ENCODE measurements at regions not wholly inside any gene's neighbourhood (a gene's known extent, or its start where the extent isn't known, plus 50 kb on each side); places are given as distances from the start of the nearest gene placed in this dataset.

- Histone ChIP-seq H3K4me1 (no peaks in the 10 kb centered on the region), H3K9me3 (no peaks in the 10 kb centered on the region), H3K4me3 (ENCODE audit: low read depth, low read length) (no peak overlapping the region), H3K27me3 (replicated peaks; ENCODE audit: control insufficient read depth, insufficient read depth, low read length) (no peaks in the 10 kb centered on the region), H3K36me3 (ENCODE audit: control insufficient read depth, insufficient read depth, low read length) (no peaks in the 10 kb centered on the region)
- H3K27me3 Mint-ChIP-seq (ENCODE audit: insufficient read depth, unreplicated experiment): no peaks in the 10 kb centered on the region
- H3K36me3 Mint-ChIP-seq (ENCODE audit: insufficient read depth, unreplicated experiment): no peaks in the 10 kb centered on the region
- CTCF ChIA-PET: no interaction called here
- no peak for DNase-seq
- intact Hi-C loops (cut with micrococcal nuclease; ENCODE audit: unreplicated experiment): no loop called here
- no peak for TF ChIP-seq CTCF (IDR thresholded peaks at IDR 0.05; ENCODE audit: insufficient read depth in 1 of 2, low read depth in 1 of 2, low read length in 1 of 2, severe bottlenecking in 1 of 2, unreplicated experiment in 1 of 2)
- no peak overlapping the region for H3K4me3 Mint-ChIP-seq (ENCODE audit: unreplicated experiment)
- H3K27ac Mint-ChIP-seq (ENCODE audit: unreplicated experiment): no peak overlapping the region
- no TSS peak for BruUV-seq (replicated peaks)
- H3K9me3 Mint-ChIP-seq (ENCODE audit: unreplicated experiment): no peaks in the 10 kb centered on the region
- POLR2A ChIA-PET: no interaction called here
- no peaks in the 10 kb centered on the region for H3K4me1 Mint-ChIP-seq (ENCODE audit: low read depth, unreplicated experiment)
These were observed 65.5 kb upstream of the SOX6 start for GRCh38 chr11:16421826-16422225.

GRCh38 chr11:16418428-16419097 is 62.2 kb upstream of the SOX6 start:
- Mint-ChIP-seq H3K4me1 (ENCODE audit: low read depth, unreplicated experiment) (no peaks in the 10 kb centered on the region), H3K36me3 (ENCODE audit: insufficient read depth, unreplicated experiment) (no peaks in the 10 kb centered on the region), H3K4me3 (ENCODE audit: unreplicated experiment) (no peak overlapping the region), H3K9me3 (ENCODE audit: unreplicated experiment) (no peaks in the 10 kb centered on the region), H3K27me3 (ENCODE audit: insufficient read depth, unreplicated experiment) (no peaks in the 10 kb centered on the region), H3K27ac (ENCODE audit: unreplicated experiment) (no peak overlapping the region)
- H3K4me3 ChIP-seq (ENCODE audit: low read depth, low read length): no peak overlapping the region
- no peaks in the 10 kb centered on the region for H3K27me3 ChIP-seq (replicated peaks; ENCODE audit: control insufficient read depth, insufficient read depth, low read length)
- no peak for TF ChIP-seq CTCF (IDR thresholded peaks at IDR 0.05; ENCODE audit: insufficient read depth in 1 of 2, low read depth in 1 of 2, low read length in 1 of 2, severe bottlenecking in 1 of 2, unreplicated experiment in 1 of 2)
- H3K9me3 ChIP-seq: no peaks in the 10 kb centered on the region
- H3K4me1 ChIP-seq: no peaks in the 10 kb centered on the region
- H3K36me3 ChIP-seq (ENCODE audit: control insufficient read depth, insufficient read depth, low read length): no peaks in the 10 kb centered on the region
- DNase-seq: no peak
- intact Hi-C loops (cut with micrococcal nuclease; ENCODE audit: unreplicated experiment): no loop called here
- CTCF ChIA-PET: no interaction called here
- BruUV-seq (replicated peaks): no TSS peak
- POLR2A ChIA-PET: no interaction called here

- Mint-ChIP-seq H3K36me3 (ENCODE audit: insufficient read depth, unreplicated experiment) (no peaks in the 10 kb centered on the region), H3K4me3 (ENCODE audit: unreplicated experiment) (no peak overlapping the region), H3K27me3 (ENCODE audit: insufficient read depth, unreplicated experiment) (no peaks in the 10 kb centered on the region), H3K9me3 (ENCODE audit: unreplicated experiment) (no peaks in the 10 kb centered on the region), H3K4me1 (ENCODE audit: low read depth, unreplicated experiment) (no peaks in the 10 kb centered on the region), H3K27ac (ENCODE audit: unreplicated experiment) (no peak overlapping the region)
- ChIA-PET CTCF (no interaction called here), POLR2A (no interaction called here)
- Histone ChIP-seq H3K4me3 (ENCODE audit: low read depth, low read length) (no peak overlapping the region), H3K36me3 (ENCODE audit: control insufficient read depth, insufficient read depth, low read length) (no peaks in the 10 kb centered on the region), H3K9me3 (no peaks in the 10 kb centered on the region), H3K4me1 (no peaks in the 10 kb centered on the region), H3K27me3 (replicated peaks; ENCODE audit: control insufficient read depth, insufficient read depth, low read length) (no peaks in the 10 kb centered on the region)
- intact Hi-C loops (cut with micrococcal nuclease; ENCODE audit: unreplicated experiment): no loop called here
- DNase-seq: no peak
- no peak for TF ChIP-seq CTCF (IDR thresholded peaks at IDR 0.05; ENCODE audit: insufficient read depth in 1 of 2, low read depth in 1 of 2, low read length in 1 of 2, severe bottlenecking in 1 of 2, unreplicated experiment in 1 of 2)
- no TSS peak for BruUV-seq (replicated peaks)
These were observed 56.3 kb upstream of the SOX6 start for GRCh38 chr11:16412525-16413172.
